ENCODE measurements at regions not wholly inside any gene's neighbourhood (a gene's known extent, or its start where the extent isn't known, plus 50 kb on each side); places are given as distances from the start of the nearest gene placed in this dataset.

GRCh38 chr6:144952456-144953240 is 667.5 kb downstream of the UTRN start:
- Histone ChIP-seq H2BK5ac (ENCODE audit: insufficient read length, low read length) (no peak overlapping the region), H3K27me3 (ENCODE audit: insufficient read depth, low read length) (no peaks in the 10 kb centered on the region), H2BK15ac (ENCODE audit: low read depth, low read length) (no peak overlapping the region), H3K9me3 (ENCODE audit: control insufficient read depth, low read depth, low read length) (no peaks in the 10 kb centered on the region), H3K4me2 (ENCODE audit: insufficient read depth, insufficient read length, low read length) (no peak overlapping the region), H3K9ac (ENCODE audit: extremely low read depth, insufficient read length, low read length) (no peak overlapping the region), H3K23me2 (ENCODE audit: insufficient read length, low read depth, low read length, poor library complexity, severe bottlenecking) (no peaks in the 10 kb centered on the region), H2AK5ac (ENCODE audit: insufficient read length, low read length) (no peak overlapping the region), H3K27ac (ENCODE audit: insufficient read length, low read depth, low read length) (no peak overlapping the region), H4K5ac (ENCODE audit: insufficient read length, low read depth, low read length) (no peak overlapping the region), H2BK12ac (ENCODE audit: insufficient read length, low read depth, low read length) (no peak overlapping the region), H3K4ac (ENCODE audit: low read depth, low read length) (no peak overlapping the region), H3T11ph (ENCODE audit: low read length) (no peak overlapping the region), H4K20me1 (ENCODE audit: control insufficient read depth, insufficient read depth, insufficient read length) (no peaks in the 10 kb centered on the region), H3K14ac (ENCODE audit: insufficient read depth, low read length) (no peak overlapping the region), H3K56ac (ENCODE audit: insufficient read length, low read depth, low read length) (no peak overlapping the region), H3K18ac (ENCODE audit: insufficient read length, low read depth, low read length) (no peak overlapping the region), H2AFZ (ENCODE audit: low read length) (no peak overlapping the region), H2BK120ac (ENCODE audit: low read depth, low read length, poor library complexity, severe bottlenecking) (no peak overlapping the region), H3K79me1 (ENCODE audit: insufficient read depth, low read depth, low read length, poor library complexity, severe bottlenecking) (no peaks in the 10 kb centered on the region), H3K4me1 (ENCODE audit: insufficient read depth, low read length) (peaks cover 4% of the 10 kb centered on the region; the same call in 1 of the 2 replicates), H4K91ac (ENCODE audit: insufficient read length, low read depth, low read length) (no peak overlapping the region), H3K79me2 (ENCODE audit: insufficient read depth, low read length) (no peaks in the 10 kb centered on the region), H4K8ac (replicated peaks; ENCODE audit: insufficient read length, low read depth, low read length) (no peak overlapping the region), H3K23ac (ENCODE audit: insufficient read length, low read depth, low read length) (no peak overlapping the region), H2BK20ac (ENCODE audit: low read depth, low read length, poor library complexity, severe bottlenecking) (no peak overlapping the region)
- peaks cover 6 to 7% of the 10 kb centered on the region in 2 experiments for H3K9me3 Mint-ChIP-seq
- no peak for TF ChIP-seq CTCF (conservative IDR thresholded peaks at IDR 0.05)
- peaks cover 49 to 53% of the 10 kb centered on the region in 2 experiments for H3K4me1 Mint-ChIP-seq
- WGBS (ENCODE audit: extremely low coverage, insufficient read length, low lambda C conversion rate), result no CpG with 5 or more reads among the region's 3 CpGs
- H3K27me3 Mint-ChIP-seq (ENCODE audit: low read depth), result no peaks in the 10 kb centered on the region
- H3K27ac Mint-ChIP-seq, result no peak overlapping the region; a peak in 1 of 7 replicates
- H3K36me3 Mint-ChIP-seq (ENCODE audit: insufficient read depth in 1 of 3, low read depth in 3 of 3), result peaks cover 0 to 22% (median 12%) of the 10 kb centered on the region in 3 experiments; a peak in 6 of 7 replicates
- H3K4me3 Mint-ChIP-seq, result no peak overlapping the region
- DNase-seq, result no peak

All from H9 (cell line).